Body of pancreas (tissue), 4 donors: ENCODE measurements at regions not wholly inside any gene's neighbourhood (a gene's known extent, or its start where the extent isn't known, plus 50 kb on each side); places are given as distances from the start of the nearest gene placed in this dataset.

Experiments used
- ATAC-seq: fragments of 150-250 bp; one replicate; pipeline ENCODE4 v1.9.1; 2016
- DNase-seq, 4 donors: peaks; one replicate each; pipeline ENCODE4 v3.0.0-alpha.2; 2019
- H3K27ac ChIP-seq, 4 donors: fragments of 200-600 bp; sonication (generic); 1 replicate in 3 of 4; 2 replicates in 1 of 4; pipeline versions ENCODE4 v1.5.1 to v1.6.1; 2016 to 2019; ENCODE audit warnings: mild to moderate bottlenecking in 1 of 4, mixed read lengths in 1 of 4, moderate library complexity in 1 of 4
- H3K27me3 ChIP-seq, 2 donors: fragments of 200-600 bp; sonication (generic); one replicate each; pipeline ENCODE4 v1.6.0; 2016; ENCODE audit warnings: mild to moderate bottlenecking in 1 of 2
- H3K36me3 ChIP-seq, 2 donors: fragments of 200-600 bp; sonication (generic); replicated peaks in 1 of 2; 2 replicates each; pipeline ENCODE4 v1.5.1; 2016; ENCODE audit warnings: low read depth in 2 of 2; ENCODE audit not compliant: insufficient read depth in 1 of 2
- H3K4me1 ChIP-seq: fragments of 200-600 bp; sonication (generic); one replicate; pipeline ENCODE4 v1.6.0; 2016
- H3K4me3 ChIP-seq, 2 donors: fragments of 200-600 bp; sonication (generic); 1 replicate in 1 of 2; 2 replicates in 1 of 2; pipeline ENCODE4 v1.5.1; 2016 to 2019
- H3K9me3 ChIP-seq, 3 donors: fragments of 200-600 bp; sonication (generic); 1 replicate in 2 of 3; 2 replicates in 1 of 3; pipeline ENCODE4 v1.5.1; 2016
- POLR2A ChIP-seq, 3 donors: fragments of 450-650 bp; IDR thresholded peaks; one replicate each; pipeline ENCODE4 v1.6.1; 2016; ENCODE audit warnings: antibody characterized with exemption in 3 of 3, mild to moderate bottlenecking in 2 of 3
- WGBS, 2 donors: methylation state at CpG; one replicate each; pipeline ENCODE4 v1.1.5; 2017; 5-methylcytosine and 5-hydroxymethylcytosine counted together
- intact Hi-C: fragments of 100-400 bp; cut with DNase I; formaldehyde crosslinking; loops from one replicate; pipeline ENCODE4 v1.15.1; 2023
- TF ChIP-seq, protein P1 (sequence below), 7 experiments: fragments of 450-650 bp in 4 of 7; fragments of 200-600 bp in 3 of 7; sonication (generic) in 3 of 7; IDR thresholded peaks; one replicate each; pipeline ENCODE4 v1.5.1; 2016 to 2019; ENCODE audit warnings: antibody characterized with exemption in 7 of 7

DNA sequence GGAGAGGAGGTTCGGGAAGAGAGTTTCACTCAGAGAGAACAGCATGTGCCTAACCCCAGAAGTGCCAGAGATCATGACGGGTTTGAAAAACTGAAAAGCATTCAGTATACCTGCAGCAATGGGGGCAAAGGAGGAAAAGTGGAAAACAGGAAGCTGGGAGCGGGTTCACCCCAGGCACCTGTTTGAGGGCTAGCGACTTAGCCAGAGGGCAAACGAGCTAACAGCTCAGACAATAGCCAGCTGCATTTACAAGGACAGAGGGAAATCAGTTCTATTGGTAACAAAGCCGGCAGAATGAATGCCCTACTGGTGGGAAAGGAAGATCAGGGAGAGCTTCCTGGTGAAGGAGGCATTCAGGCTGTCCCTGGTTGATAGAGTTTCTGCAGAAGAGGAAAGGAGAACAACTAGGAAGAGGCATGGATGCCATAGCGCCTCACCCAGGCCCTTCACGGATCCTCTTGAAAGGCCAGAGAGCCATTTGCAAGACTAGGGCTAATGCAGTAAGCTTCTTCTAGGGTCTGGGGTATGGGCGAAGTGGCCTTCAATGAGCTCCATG, 141.7 kb upstream of the ADRA1B start:
- DNase-seq (no peak), ATAC-seq (no peak)
- Histone ChIP-seq H3K4me1 (peaks cover 12% of the 10 kb centered on the region), H3K27ac (no peak overlapping the region), H3K27me3 (no peaks in the 10 kb centered on the region), H3K9me3 (no peaks in the 10 kb centered on the region), H3K36me3 (no peaks in the 10 kb centered on the region), H3K4me3 (no peak overlapping the region)
- intact Hi-C loops, result no loop called here
- no peak for TF ChIP-seq POLR2A (IDR thresholded peaks at IDR 0.05)
- TF ChIP-seq, protein P1, sequence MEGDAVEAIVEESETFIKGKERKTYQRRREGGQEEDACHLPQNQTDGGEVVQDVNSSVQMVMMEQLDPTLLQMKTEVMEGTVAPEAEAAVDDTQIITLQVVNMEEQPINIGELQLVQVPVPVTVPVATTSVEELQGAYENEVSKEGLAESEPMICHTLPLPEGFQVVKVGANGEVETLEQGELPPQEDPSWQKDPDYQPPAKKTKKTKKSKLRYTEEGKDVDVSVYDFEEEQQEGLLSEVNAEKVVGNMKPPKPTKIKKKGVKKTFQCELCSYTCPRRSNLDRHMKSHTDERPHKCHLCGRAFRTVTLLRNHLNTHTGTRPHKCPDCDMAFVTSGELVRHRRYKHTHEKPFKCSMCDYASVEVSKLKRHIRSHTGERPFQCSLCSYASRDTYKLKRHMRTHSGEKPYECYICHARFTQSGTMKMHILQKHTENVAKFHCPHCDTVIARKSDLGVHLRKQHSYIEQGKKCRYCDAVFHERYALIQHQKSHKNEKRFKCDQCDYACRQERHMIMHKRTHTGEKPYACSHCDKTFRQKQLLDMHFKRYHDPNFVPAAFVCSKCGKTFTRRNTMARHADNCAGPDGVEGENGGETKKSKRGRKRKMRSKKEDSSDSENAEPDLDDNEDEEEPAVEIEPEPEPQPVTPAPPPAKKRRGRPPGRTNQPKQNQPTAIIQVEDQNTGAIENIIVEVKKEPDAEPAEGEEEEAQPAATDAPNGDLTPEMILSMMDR (IDR thresholded peaks at IDR 0.05), result no peak
- 56 to 58% methylated on average over 9 of the region's 9 CpGs for whole genome bisulfite sequencing, 2 donors

DNA sequence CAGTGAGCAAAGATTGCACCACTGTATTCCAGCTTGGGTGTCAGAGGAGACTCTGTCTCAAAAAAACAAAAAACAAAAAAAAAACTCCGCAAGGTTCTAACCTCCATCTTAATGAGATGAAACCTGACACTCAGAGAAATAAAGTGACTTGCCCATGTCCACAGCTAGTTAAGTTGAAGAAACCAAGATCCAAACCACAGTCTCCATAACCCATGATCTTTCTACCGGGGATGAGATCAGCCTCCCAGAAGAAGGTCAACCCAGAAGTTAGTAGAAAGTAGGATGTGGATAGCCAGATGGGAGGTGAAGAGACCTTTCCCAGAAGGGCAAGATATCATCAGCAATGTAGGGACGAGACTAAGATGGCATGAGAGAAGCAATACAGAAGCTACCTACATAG, 140.4 kb upstream of the ADRA1B start:
- WGBS, 2 donors, result 60 to 78% methylated on average over 3 of the region's 3 CpGs
- ATAC-seq, result no peak
- intact Hi-C loops, result no loop called here
- Histone ChIP-seq H3K27ac (no peak overlapping the region), H3K4me3 (no peak overlapping the region), H3K27me3 (no peaks in the 10 kb centered on the region), H3K36me3 (no peaks in the 10 kb centered on the region), H3K4me1 (peaks cover 12% of the 10 kb centered on the region), H3K9me3 (no peaks in the 10 kb centered on the region)
- TF ChIP-seq, protein P1 (IDR thresholded peaks at IDR 0.05), result no peak
- no peak for TF ChIP-seq POLR2A (IDR thresholded peaks at IDR 0.05)
- no peak for DNase-seq

DNA sequence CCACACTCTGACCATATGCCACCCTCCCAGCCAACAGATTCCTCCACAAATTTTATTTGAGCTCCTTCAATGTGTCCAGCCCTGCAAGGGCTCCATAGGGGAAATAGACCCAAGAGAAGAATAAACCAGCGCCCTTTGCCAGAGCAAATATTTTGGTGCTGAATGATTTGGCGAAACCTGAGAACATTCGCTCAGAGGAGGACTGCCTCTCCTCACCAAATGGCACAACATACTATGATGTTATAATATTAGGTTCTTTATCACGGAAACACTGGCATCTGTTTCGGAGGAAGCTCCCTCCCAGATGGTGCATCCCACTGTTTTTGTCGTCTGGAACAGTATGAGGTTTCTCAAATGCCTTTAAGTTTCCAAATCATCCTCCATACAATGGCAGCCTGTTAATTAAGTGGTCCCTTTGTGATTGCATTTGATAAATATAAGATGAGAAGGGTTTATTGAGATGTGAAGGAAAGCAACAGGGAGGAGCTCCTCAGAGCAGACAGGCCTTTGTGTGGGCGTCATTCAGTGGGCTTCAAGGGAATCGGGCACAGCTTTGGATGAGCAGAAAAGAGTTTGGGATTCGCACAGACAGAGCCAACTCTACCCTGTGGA, 139.1 kb upstream of the ADRA1B start:
- TF ChIP-seq, protein P1 (IDR thresholded peaks at IDR 0.05), result no peak
- no peak for TF ChIP-seq POLR2A (IDR thresholded peaks at IDR 0.05)
- ATAC-seq (no peak), DNase-seq (no peak)
- intact Hi-C loops, result no loop called here
- Histone ChIP-seq H3K4me1 (peaks cover 12% of the 10 kb centered on the region), H3K36me3 (no peaks in the 10 kb centered on the region), H3K9me3 (no peaks in the 10 kb centered on the region), H3K27ac (no peak overlapping the region), H3K27me3 (no peaks in the 10 kb centered on the region), H3K4me3 (no peak overlapping the region)
- 66 to 74% methylated on average over 9 of the region's 9 CpGs for WGBS, 2 donors

DNA sequence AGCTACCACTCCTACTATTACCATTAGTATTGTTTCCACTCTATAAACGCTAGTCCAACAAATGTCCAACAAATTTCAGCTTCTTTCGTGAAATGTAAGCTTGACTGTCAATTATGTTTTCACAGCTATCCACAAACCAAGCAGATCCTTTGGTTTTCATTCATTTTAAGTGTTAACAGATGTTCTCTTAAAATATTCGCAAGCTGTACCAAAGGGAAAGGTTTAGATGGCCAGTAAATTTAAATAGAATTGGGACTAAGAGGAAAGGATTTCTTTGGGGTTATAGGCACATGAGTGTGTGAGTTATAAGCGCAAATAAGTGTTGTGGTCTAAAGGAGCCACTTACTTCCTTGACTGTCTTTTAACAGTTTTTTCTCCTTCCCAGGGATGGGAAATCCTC, 136.8 kb upstream of the ADRA1B start:
- ATAC-seq, result no peak
- Histone ChIP-seq H3K36me3 (no peaks in the 10 kb centered on the region), H3K4me3 (no peak overlapping the region), H3K27ac (no peak overlapping the region), H3K9me3 (no peaks in the 10 kb centered on the region), H3K27me3 (no peaks in the 10 kb centered on the region), H3K4me1 (no peaks in the 10 kb centered on the region)
- TF ChIP-seq, protein P1 (IDR thresholded peaks at IDR 0.05), result no peak
- TF ChIP-seq POLR2A (IDR thresholded peaks at IDR 0.05), result no peak
- no peak for DNase-seq
- WGBS, 2 donors, result 79 to 82% methylated on average over 4 of the region's 4 CpGs
- intact Hi-C loops, result no loop called here

DNA sequence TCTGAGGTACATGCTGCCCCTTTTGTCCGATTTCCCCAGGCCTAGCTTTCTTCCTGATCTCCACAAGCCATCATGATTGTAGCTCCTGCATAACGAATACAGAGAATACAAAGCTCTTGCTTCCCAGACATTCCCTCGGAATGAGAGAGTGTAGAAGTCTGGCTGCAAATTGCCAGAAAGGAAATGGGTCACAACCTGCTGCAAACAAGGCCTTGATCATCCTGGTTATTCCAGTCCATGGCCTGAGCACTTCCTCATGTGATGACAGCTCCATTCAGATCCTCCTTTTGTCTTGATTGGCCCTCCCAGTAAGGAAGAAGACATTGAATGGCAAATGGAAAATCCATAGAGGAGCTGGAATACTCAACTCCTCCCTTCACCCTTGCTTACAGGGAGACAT, 136.0 kb upstream of the ADRA1B start:
- no peak overlapping the region for H3K27ac ChIP-seq
- intact Hi-C loops, result no loop called here
- no peak for TF ChIP-seq POLR2A (IDR thresholded peaks at IDR 0.05)
- TF ChIP-seq, protein P1 (IDR thresholded peaks at IDR 0.05), result no peak
- WGBS, 2 donors, result 38 to 46% methylated on average over 3 of the region's 3 CpGs
- H3K4me1 ChIP-seq, result no peaks in the 10 kb centered on the region
- ATAC-seq (no peak), DNase-seq (no peak)
- H3K27me3 ChIP-seq, result no peaks in the 10 kb centered on the region
- H3K9me3 ChIP-seq, result no peaks in the 10 kb centered on the region
- H3K4me3 ChIP-seq, result no peak overlapping the region
- H3K36me3 ChIP-seq, result no peaks in the 10 kb centered on the region
